H9 (cell line): ENCODE measurements at regions not wholly inside any gene's neighbourhood (a gene's known extent, or its start where the extent isn't known, plus 50 kb on each side); places are given as distances from the start of the nearest gene placed in this dataset.

Experiments
- DNase-seq: peaks from one replicate; pipeline ENCODE4 v3.0.0-alpha.2; 2017
- H2AFZ ChIP-seq: one replicate; pipeline ENCODE4 v1.6.1; 2013; ENCODE audit warnings: mild to moderate bottlenecking, low read length, control low read depth, moderate library complexity
- H2AK5ac ChIP-seq: 2 replicates; pipeline ENCODE4 v1.6.1; 2013; ENCODE audit warnings: low read length, control low read depth, mixed read lengths; ENCODE audit not compliant: insufficient read length
- H2BK120ac ChIP-seq: one replicate; pipeline ENCODE4 v1.6.1; 2013; ENCODE audit warnings: low read depth, mild to moderate bottlenecking, low read length, control low read depth, inconsistent platforms; ENCODE audit not compliant: poor library complexity, severe bottlenecking
- H2BK12ac ChIP-seq: 2 replicates; pipeline ENCODE4 v1.6.1; 2013; ENCODE audit warnings: low read length, control low read depth, mixed read lengths, low read depth; ENCODE audit not compliant: insufficient read length
- H2BK15ac ChIP-seq: 2 replicates; pipeline ENCODE4 v1.6.1; 2013; ENCODE audit warnings: low read depth, low read length, control low read depth
- H2BK20ac ChIP-seq: one replicate; pipeline ENCODE4 v1.6.1; 2013; ENCODE audit warnings: low read depth, mild to moderate bottlenecking, low read length, control low read depth, inconsistent platforms; ENCODE audit not compliant: poor library complexity, severe bottlenecking
- H2BK5ac ChIP-seq: 2 replicates; pipeline ENCODE4 v1.6.1; 2013; ENCODE audit warnings: low read length, control low read depth, mixed read lengths; ENCODE audit not compliant: insufficient read length
- H3K14ac ChIP-seq: 2 replicates; pipeline ENCODE4 v1.6.1; 2013; ENCODE audit warnings: low read length, control low read depth; ENCODE audit not compliant: insufficient read depth
- H3K18ac ChIP-seq: 2 replicates; pipeline ENCODE4 v1.6.1; 2013; ENCODE audit warnings: low read depth, mild to moderate bottlenecking, mixed read lengths, low read length, control low read depth; ENCODE audit not compliant: insufficient read length
- H3K23ac ChIP-seq: 2 replicates; pipeline ENCODE4 v1.6.1; 2013; ENCODE audit warnings: low read length, control low read depth, mixed read lengths, low read depth; ENCODE audit not compliant: insufficient read length
- H3K23me2 ChIP-seq: 2 replicates; pipeline ENCODE4 v1.6.1; 2013; ENCODE audit warnings: low read depth, mild to moderate bottlenecking, mixed read lengths, low read length, control low read depth; ENCODE audit not compliant: insufficient read length, poor library complexity, severe bottlenecking
- H3K27ac ChIP-seq: 2 replicates; pipeline ENCODE4 v1.5.1; 2013; ENCODE audit warnings: low read length, control low read depth, mixed read lengths, low read depth; ENCODE audit not compliant: insufficient read length
- H3K27me3 ChIP-seq: 2 replicates; pipeline ENCODE4 v1.6.1; 2013; ENCODE audit warnings: low read length, control low read depth, inconsistent platforms; ENCODE audit not compliant: insufficient read depth
- H3K4ac ChIP-seq: 2 replicates; pipeline ENCODE4 v1.6.1; 2013; ENCODE audit warnings: low read depth, mild to moderate bottlenecking, control low read depth, inconsistent platforms, low read length, moderate library complexity
- H3K4me1 ChIP-seq: 2 replicates; pipeline ENCODE4 v1.6.1; 2013; ENCODE audit warnings: low read length, control low read depth, inconsistent platforms; ENCODE audit not compliant: insufficient read depth
- H3K4me2 ChIP-seq: 2 replicates; pipeline ENCODE4 v1.6.1; 2013; ENCODE audit warnings: low read length, control low read depth, mixed read lengths; ENCODE audit not compliant: insufficient read length, insufficient read depth
- H3K56ac ChIP-seq: 2 replicates; pipeline ENCODE4 v1.6.1; 2013; ENCODE audit warnings: low read depth, mild to moderate bottlenecking, mixed read lengths, low read length, control low read depth; ENCODE audit not compliant: insufficient read length
- H3K79me1 ChIP-seq: 2 replicates; pipeline ENCODE4 v1.6.1; 2013; ENCODE audit warnings: low read depth, mild to moderate bottlenecking, moderate library complexity, low read length, control low read depth, inconsistent platforms; ENCODE audit not compliant: insufficient read depth, poor library complexity, severe bottlenecking
- H3K79me2 ChIP-seq: 2 replicates; pipeline ENCODE4 v1.6.1; 2013; ENCODE audit warnings: low read length, control low read depth, inconsistent platforms; ENCODE audit not compliant: insufficient read depth
- H3K9ac ChIP-seq: 2 replicates; pipeline ENCODE4 v1.6.1; 2013; ENCODE audit warnings: low read length, control low read depth, mixed read lengths; ENCODE audit not compliant: insufficient read length; ENCODE audit errors: extremely low read depth
- H3K9me3 ChIP-seq: one replicate; pipeline ENCODE4 v1.6.1; 2013; ENCODE audit warnings: low read depth, low read length, inconsistent platforms; ENCODE audit not compliant: control insufficient read depth
- H3T11ph ChIP-seq: one replicate; pipeline ENCODE4 v1.6.1; 2013; ENCODE audit warnings: mild to moderate bottlenecking, low read length, control low read depth, inconsistent platforms
- H4K20me1 ChIP-seq: one replicate; pipeline ENCODE4 v1.6.1; 2013; ENCODE audit not compliant: control insufficient read depth, insufficient read length, insufficient read depth
- H4K5ac ChIP-seq: 2 replicates; pipeline ENCODE4 v1.6.1; 2013; ENCODE audit warnings: low read depth, mild to moderate bottlenecking, mixed read lengths, low read length, control low read depth; ENCODE audit not compliant: insufficient read length
- H4K8ac ChIP-seq: replicated peaks from 2 replicates; pipeline ENCODE4 v1.6.1; 2013; ENCODE audit warnings: low read length, control low read depth, mixed read lengths, low read depth; ENCODE audit not compliant: insufficient read length
- H4K91ac ChIP-seq: 2 replicates; pipeline ENCODE4 v1.6.1; 2013; ENCODE audit warnings: low read depth, mild to moderate bottlenecking, moderate library complexity, mixed read lengths, low read length, control low read depth; ENCODE audit not compliant: insufficient read length
- H3K27ac Mint-ChIP-seq, 3 experiments: 2 replicates in 2 of 3; 3 replicates in 1 of 3; pipeline ENCODE4 v1.8.0; 2020 to 2021; ENCODE audit warnings: mixed read lengths in 3 of 3, mild to moderate bottlenecking in 1 of 3, moderate library complexity in 1 of 3
- H3K27me3 Mint-ChIP-seq: 2 replicates; pipeline ENCODE4 v1.8.0; 2021; ENCODE audit warnings: low read depth, mild to moderate bottlenecking, moderate library complexity, mixed read lengths
- H3K36me3 Mint-ChIP-seq, 3 experiments: 2 replicates in 2 of 3; 3 replicates in 1 of 3; pipeline ENCODE4 v1.8.0; 2020 to 2021; ENCODE audit warnings: low read depth in 3 of 3, mixed read lengths in 3 of 3; ENCODE audit not compliant: insufficient read depth in 1 of 3
- H3K4me1 Mint-ChIP-seq, 2 experiments: 2 replicates each; pipeline ENCODE4 v1.8.0; 2020; ENCODE audit warnings: mixed read lengths in 2 of 2
- H3K4me3 Mint-ChIP-seq, 2 experiments: 2 replicates in 1 of 2; 3 replicates in 1 of 2; pipeline ENCODE4 v1.8.0; 2020 to 2021; ENCODE audit warnings: mild to moderate bottlenecking in 2 of 2, mixed read lengths in 2 of 2, moderate library complexity in 1 of 2
- H3K9me3 Mint-ChIP-seq, 2 experiments: 2 replicates in 1 of 2; 3 replicates in 1 of 2; pipeline ENCODE4 v1.8.0; 2020; ENCODE audit warnings: mild to moderate bottlenecking in 2 of 2, mixed read lengths in 2 of 2, moderate library complexity in 1 of 2
- WGBS: extraction: QIAGEN DNeasy Blood & Tissue Kit; methylation state at CpG from one replicate; pipeline ENCODE4 v1.1.7; 2013; ENCODE audit warnings: missing lambda C conversion rate, low lambda C conversion rate, mixed read lengths; ENCODE audit not compliant: insufficient read length; ENCODE audit errors: extremely low coverage; 5-methylcytosine and 5-hydroxymethylcytosine counted together
- TF ChIP-seq, protein P1 (sequence below): fragments of 200-600 bp; sonication (generic); conservative IDR thresholded peaks from 3 replicates; pipeline ENCODE4 v1.8.0; 2021; ENCODE audit warnings: antibody characterized with exemption, mild to moderate bottlenecking

DNA sequence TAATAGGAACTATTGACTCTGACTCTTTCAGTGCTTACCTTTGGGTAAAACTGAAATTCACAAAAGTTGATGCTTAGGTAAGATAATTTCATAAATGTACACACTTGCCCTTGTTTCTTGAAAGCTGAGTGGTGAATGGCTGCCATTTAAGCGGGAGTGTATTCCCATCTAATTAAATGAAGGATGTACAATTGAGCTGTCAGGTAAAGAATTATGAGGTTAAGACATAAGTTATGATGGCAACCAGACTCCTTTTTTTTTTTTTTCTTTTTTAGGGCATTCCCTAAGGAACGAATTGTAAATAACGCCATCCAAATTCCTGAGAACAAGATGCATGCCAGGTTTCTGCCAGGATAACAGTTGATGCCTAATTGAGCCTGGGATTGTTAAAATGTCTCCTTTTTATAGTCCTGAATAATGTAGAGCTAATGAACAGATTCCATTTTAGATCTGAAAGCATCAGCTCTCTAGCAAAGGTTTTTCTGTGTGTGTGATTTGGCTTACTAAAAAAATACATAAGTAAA, 199.7 kb downstream of the ISL1 start:
- Histone ChIP-seq H3K4me1 (no peaks in the 10 kb centered on the region), H2BK15ac (no peak overlapping the region), H3K27me3 (no peaks in the 10 kb centered on the region), H3K56ac (no peak overlapping the region), H4K5ac (no peak overlapping the region), H3K9me3 (no peaks in the 10 kb centered on the region), H2BK120ac (no peak overlapping the region), H3K79me1 (no peaks in the 10 kb centered on the region), H2BK5ac (no peak overlapping the region), H2AFZ (no peak overlapping the region), H2AK5ac (no peak overlapping the region), H3K23me2 (no peaks in the 10 kb centered on the region), H3T11ph (no peak overlapping the region), H4K20me1 (no peaks in the 10 kb centered on the region), H4K91ac (no peak overlapping the region), H4K8ac (no peak overlapping the region), H2BK12ac (no peak overlapping the region), H3K4me2 (no peak overlapping the region), H3K23ac (no peak overlapping the region), H3K79me2 (no peaks in the 10 kb centered on the region), H3K18ac (no peak overlapping the region), H3K14ac (no peak overlapping the region), H3K4ac (no peak overlapping the region), H2BK20ac (no peak overlapping the region), H3K9ac (no peak overlapping the region), H3K27ac (no peak overlapping the region)
- H3K27ac Mint-ChIP-seq, result no peak overlapping the region
- no peak overlapping the region for H3K4me3 Mint-ChIP-seq
- no peaks in the 10 kb centered on the region for H3K27me3 Mint-ChIP-seq
- no CpG with 5 or more reads among the region's 3 CpGs for WGBS
- TF ChIP-seq, protein P1, sequence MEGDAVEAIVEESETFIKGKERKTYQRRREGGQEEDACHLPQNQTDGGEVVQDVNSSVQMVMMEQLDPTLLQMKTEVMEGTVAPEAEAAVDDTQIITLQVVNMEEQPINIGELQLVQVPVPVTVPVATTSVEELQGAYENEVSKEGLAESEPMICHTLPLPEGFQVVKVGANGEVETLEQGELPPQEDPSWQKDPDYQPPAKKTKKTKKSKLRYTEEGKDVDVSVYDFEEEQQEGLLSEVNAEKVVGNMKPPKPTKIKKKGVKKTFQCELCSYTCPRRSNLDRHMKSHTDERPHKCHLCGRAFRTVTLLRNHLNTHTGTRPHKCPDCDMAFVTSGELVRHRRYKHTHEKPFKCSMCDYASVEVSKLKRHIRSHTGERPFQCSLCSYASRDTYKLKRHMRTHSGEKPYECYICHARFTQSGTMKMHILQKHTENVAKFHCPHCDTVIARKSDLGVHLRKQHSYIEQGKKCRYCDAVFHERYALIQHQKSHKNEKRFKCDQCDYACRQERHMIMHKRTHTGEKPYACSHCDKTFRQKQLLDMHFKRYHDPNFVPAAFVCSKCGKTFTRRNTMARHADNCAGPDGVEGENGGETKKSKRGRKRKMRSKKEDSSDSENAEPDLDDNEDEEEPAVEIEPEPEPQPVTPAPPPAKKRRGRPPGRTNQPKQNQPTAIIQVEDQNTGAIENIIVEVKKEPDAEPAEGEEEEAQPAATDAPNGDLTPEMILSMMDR, result no peak
- DNase-seq, result no peak
- no peaks in the 10 kb centered on the region for H3K9me3 Mint-ChIP-seq
- H3K36me3 Mint-ChIP-seq, result no peaks in the 10 kb centered on the region
- 0 out of 4 replicates have a peak, but pooled peaks cover 0 to 4% of the 10 kb centered on the region in 2 experiments for H3K4me1 Mint-ChIP-seq
